GM12873 (cell line): ENCODE measurements at regions not wholly inside any gene's neighbourhood (a gene's known extent, or its start where the extent isn't known, plus 50 kb on each side); places are given as distances from the start of the nearest gene placed in this dataset.

Experiments
- TF ChIP-seq, protein P1 (sequence below): IDR thresholded peaks from 2 replicates; pipeline ENCODE4 v1.5.1; 2012; ENCODE audit warnings: low read depth, mild to moderate bottlenecking, moderate library complexity, low read length, control low read depth; ENCODE audit not compliant: insufficient read depth; ENCODE audit errors: missing control alignments

DNA sequence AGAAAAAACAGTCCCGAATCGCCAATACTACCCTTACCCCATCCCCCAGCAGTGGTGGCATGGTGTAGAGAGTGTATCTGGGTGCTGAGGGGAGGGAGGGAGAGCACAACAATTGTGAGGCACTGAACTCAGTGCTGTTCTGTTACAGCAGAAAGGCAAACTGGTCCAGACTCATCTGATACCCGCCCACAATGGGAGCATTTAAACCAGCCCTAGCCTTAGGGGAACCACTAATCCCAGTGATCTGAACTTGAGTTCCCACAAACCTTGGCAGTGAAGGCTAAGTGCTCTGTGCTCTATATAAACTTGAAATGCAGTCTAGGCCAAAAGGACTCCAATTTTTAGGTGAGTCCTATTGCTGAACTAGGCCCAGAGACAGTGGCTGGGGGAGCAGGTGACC lies 666.4 kb upstream of the PTCHD4 start:
- TF ChIP-seq, protein P1, sequence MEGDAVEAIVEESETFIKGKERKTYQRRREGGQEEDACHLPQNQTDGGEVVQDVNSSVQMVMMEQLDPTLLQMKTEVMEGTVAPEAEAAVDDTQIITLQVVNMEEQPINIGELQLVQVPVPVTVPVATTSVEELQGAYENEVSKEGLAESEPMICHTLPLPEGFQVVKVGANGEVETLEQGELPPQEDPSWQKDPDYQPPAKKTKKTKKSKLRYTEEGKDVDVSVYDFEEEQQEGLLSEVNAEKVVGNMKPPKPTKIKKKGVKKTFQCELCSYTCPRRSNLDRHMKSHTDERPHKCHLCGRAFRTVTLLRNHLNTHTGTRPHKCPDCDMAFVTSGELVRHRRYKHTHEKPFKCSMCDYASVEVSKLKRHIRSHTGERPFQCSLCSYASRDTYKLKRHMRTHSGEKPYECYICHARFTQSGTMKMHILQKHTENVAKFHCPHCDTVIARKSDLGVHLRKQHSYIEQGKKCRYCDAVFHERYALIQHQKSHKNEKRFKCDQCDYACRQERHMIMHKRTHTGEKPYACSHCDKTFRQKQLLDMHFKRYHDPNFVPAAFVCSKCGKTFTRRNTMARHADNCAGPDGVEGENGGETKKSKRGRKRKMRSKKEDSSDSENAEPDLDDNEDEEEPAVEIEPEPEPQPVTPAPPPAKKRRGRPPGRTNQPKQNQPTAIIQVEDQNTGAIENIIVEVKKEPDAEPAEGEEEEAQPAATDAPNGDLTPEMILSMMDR = no peak

DNA sequence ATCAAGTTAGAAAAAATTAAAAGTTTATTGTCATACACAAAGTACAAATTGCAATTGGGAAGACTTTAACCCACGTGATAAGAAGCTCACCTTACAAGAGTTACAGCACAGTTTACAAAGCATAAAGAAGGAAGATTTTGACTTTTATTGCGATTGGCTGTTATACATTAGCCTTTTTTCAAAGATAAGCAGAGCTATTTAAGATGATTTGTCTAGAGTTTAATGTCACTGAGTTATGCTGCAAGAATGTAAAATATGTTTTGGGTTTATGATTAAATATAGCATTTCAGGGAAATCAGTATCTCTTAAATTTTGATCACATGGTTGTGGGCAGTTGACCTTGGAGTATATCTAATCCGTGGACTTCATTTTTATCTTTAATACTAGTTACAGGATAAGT lies 664.2 kb upstream of the PTCHD4 start:
- TF ChIP-seq, protein P1 = no peak

DNA sequence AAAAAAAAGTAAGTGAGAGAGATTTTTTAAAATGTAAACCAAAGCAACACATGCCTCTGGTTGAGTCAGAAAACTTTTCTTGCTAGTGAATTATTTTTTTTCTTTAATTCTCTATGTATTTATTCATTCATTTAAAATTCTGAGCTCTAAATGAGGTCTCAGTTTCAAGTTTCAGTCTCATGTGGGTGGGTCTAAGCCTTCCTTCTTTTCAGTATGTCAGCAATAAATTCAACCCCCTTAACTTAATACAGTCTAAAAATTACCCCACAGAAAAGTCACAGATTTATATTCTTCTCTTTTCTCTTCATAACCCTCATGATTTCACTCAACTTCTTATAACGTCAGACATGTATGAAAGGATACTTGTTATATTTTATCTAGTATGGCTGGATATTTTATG lies 663.3 kb upstream of the PTCHD4 start:
- TF ChIP-seq, protein P1 = no peak

DNA sequence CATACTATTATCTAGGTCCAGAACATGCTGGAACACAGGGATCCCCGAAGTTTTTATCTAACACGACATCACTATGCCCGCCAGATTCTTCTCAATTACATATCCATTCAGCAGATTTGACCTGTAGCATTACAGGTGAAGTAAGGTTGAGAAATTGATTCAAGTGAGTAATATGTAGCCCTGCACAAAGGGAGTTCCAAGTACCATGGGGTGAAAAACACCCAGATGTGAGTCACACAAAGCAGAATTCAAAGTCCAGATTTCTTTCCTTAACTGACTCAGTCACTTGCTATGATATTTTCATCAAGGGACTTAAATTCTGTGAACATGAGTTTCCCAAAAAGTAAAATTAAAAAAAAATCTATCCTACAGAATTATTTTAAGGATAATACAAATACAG lies 655.4 kb upstream of the PTCHD4 start:
- TF ChIP-seq, protein P1 = no peak

DNA sequence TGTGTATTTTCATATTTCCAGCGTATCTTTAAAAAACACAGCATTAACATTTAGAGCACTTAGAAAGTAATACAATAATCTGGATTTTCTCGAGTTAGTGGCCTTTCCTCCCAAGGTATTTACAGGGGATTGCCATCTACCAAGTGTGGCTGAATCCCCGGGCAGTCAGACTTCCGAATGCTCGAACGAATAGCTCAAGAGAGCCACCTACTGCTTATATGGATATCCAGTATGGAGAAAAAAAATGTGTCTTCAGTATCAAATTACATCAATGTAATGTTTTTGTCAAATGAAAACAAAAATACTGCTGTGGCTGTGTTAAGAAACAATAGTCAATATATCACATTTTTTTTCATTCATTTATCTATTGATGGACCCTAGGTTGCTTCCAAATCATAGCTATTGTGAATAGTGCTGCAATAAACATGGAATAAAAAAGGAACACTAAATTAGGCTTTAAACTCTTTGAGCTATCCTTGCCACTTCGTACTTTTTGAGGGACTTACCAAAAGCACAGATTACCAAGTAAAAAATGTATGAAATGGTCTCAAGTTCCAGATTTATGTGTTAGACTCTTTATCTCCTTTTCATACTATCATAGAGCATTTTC lies 654.5 kb upstream of the PTCHD4 start:
- TF ChIP-seq, protein P1 = peak; percentile 47

DNA sequence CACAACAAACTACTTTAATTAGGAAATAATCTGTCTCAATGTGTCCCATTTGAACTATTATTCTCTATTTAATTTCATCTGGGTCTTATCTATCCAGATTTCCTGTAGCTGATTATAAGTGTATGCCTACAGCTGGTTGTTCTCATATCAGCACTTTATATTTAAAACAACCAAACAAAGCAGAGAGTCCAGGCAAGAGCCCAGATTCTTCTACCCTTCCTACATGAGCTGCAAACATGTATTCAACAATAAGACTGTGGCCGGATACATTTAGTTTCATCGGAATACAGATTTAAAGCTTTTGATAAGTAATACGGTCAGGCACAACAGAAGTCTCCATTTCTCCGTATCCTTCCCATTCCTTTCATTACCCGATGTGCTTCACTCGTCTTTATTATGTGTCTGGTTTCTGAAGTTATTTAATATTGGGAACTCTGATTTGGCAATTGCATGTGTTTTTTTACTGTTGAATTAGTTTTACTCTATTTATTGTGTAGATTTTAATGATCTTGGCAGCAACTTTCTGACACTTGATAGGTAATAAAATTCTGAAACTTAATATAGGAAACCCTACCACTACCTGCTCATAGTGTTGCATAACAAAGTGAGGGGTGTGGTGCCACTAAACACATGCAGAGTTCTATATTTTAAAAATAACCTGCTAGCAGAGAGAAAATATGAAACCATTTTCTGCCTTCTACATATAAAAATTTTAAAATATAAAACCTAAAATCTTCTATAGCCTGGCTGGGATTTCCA lies 653.5 kb upstream of the PTCHD4 start:
- TF ChIP-seq, protein P1 = no peak

DNA sequence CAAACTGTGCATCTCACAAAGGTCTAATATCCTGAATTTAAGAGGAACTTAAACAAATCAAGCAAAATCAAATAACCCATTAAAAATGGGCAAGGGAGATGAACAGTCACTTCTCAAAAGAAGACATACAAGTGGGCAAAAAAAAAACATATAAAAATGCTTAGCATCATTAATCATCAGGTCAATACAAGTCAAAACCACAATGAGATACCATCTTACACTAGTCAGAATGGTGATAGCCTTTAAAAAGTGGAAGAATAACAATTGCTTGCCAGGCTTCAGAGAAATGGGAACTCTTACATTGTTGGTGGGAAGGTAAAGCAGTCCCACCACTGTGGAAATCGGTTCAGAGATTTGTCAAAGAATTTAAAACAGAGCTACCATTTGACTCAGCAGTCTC lies 646.7 kb upstream of the PTCHD4 start:
- TF ChIP-seq, protein P1 = no peak
